Ascending aorta (tissue), 2 donors: ENCODE measurements at regions not wholly inside any gene's neighbourhood (a gene's known extent, or its start where the extent isn't known, plus 50 kb on each side); places are given as distances from the start of the nearest gene placed in this dataset.

ENCODE experiments used
- DNase-seq, 2 donors: peaks; one replicate each; pipeline ENCODE4 v3.0.0-alpha.2; 2019; ENCODE audit warnings: low spot score in 2 of 2
- H3K27ac ChIP-seq, 2 donors: fragments of 200-600 bp; sonication (generic); one replicate each; pipeline ENCODE4 v1.5.1; 2016 to 2017; ENCODE audit warnings: mild to moderate bottlenecking in 1 of 2
- H3K27me3 ChIP-seq: fragments of 200-600 bp; sonication (generic); one replicate; pipeline ENCODE4 v1.5.1; 2017
- H3K36me3 ChIP-seq, 2 donors: fragments of 200-600 bp; sonication (generic); one replicate each; pipeline ENCODE4 v1.5.1; 2016
- H3K4me1 ChIP-seq, 2 donors: fragments of 200-600 bp; sonication (generic); one replicate each; pipeline ENCODE4 v1.5.1; 2016 to 2017; ENCODE audit warnings: mild to moderate bottlenecking in 1 of 2
- H3K4me3 ChIP-seq, 2 donors: fragments of 200-600 bp; sonication (generic); one replicate each; pipeline ENCODE4 v1.5.1; 2016 to 2017; ENCODE audit warnings: mild to moderate bottlenecking in 1 of 2
- H3K9me3 ChIP-seq, 2 donors: fragments of 200-600 bp; sonication (generic); one replicate each; pipeline ENCODE4 v1.5.1; 2016
- CTCF ChIP-seq, 3 experiments: fragments of 200-600 bp in 2 of 3; fragments of 450-650 bp in 1 of 3; sonication (generic) in 2 of 3; IDR thresholded peaks; one replicate each; pipeline ENCODE4 v1.5.1; 2016 to 2019; ENCODE audit warnings: antibody characterized with exemption in 3 of 3, mild to moderate bottlenecking in 1 of 3, moderate library complexity in 1 of 3
- intact Hi-C: fragments of 100-400 bp; cut with DNase I; formaldehyde crosslinking; loops from one replicate; pipeline ENCODE4 v1.15.1; 2023

GRCh38 chr1:187871177-187871845 is 1042.6 kb downstream of the PLA2G4A start:
- Histone ChIP-seq H3K9me3 (no peaks in the 10 kb centered on the region), H3K4me3 (no peak overlapping the region), H3K27me3 (no peaks in the 10 kb centered on the region), H3K36me3 (no peaks in the 10 kb centered on the region), H3K4me1 (no peaks in the 10 kb centered on the region), H3K27ac (no peak overlapping the region)
- no peak for TF ChIP-seq CTCF (IDR thresholded peaks at IDR 0.05)
- DNase-seq: no peak
- intact Hi-C loops: no loop called here

- H3K36me3 ChIP-seq: no peaks in the 10 kb centered on the region
- no peaks in the 10 kb centered on the region for H3K27me3 ChIP-seq
- intact Hi-C loops: no loop called here
- H3K4me3 ChIP-seq: no peak overlapping the region
- H3K9me3 ChIP-seq: no peaks in the 10 kb centered on the region
- TF ChIP-seq CTCF (IDR thresholded peaks at IDR 0.05): no peak
- no peak for DNase-seq
- no peaks in the 10 kb centered on the region for H3K4me1 ChIP-seq
- H3K27ac ChIP-seq: no peak overlapping the region
Observed at GRCh38 chr1:187872550-187872949, 1043.8 kb downstream of the PLA2G4A start.

DNA sequence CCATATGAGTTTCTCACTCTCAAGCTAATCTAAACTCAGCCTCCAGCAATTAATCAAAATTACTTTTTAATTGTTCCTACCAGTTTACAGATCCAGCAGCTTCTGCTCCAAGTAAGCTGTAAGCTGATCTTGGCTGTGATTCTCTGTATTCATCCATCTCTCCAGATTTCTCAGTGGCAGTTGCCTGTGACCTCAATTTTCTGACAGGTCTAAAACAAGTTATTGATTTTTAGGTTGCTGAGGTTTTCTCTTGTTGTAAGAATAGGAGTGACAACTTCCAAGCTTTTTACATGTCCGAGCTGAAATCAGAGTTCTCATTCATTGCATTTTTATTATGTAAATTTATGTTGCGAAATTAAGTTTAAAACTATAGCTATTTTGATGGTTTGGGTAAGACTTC is 1044.4 kb downstream of the PLA2G4A start:
- DNase-seq: no peak
- Histone ChIP-seq H3K4me3 (no peak overlapping the region), H3K27ac (no peak overlapping the region), H3K4me1 (no peaks in the 10 kb centered on the region), H3K9me3 (no peaks in the 10 kb centered on the region), H3K27me3 (no peaks in the 10 kb centered on the region), H3K36me3 (no peaks in the 10 kb centered on the region)
- no peak for TF ChIP-seq CTCF (IDR thresholded peaks at IDR 0.05)
- intact Hi-C loops: no loop called here

DNA sequence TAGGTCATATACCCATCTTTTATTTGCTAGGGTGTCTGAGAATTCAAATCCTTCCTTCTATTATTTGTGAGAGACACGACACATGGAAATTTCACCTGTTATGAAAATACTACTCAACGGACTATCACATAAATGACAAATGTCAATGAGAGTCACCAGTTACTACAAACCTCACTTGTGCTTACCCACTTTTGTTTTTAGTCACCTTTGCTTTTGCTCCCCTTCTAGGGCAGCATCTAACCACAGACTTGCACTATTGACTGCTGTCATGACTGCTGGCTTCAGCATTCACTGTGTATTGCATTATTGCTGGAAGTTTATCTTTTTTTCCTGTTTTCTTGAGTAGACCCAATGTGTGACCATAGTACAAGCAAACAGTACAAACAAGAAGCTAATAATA is 1048.0 kb downstream of the PLA2G4A start:
- no peak for TF ChIP-seq CTCF (IDR thresholded peaks at IDR 0.05)
- DNase-seq: no peak
- Histone ChIP-seq H3K4me1 (no peaks in the 10 kb centered on the region), H3K27me3 (no peaks in the 10 kb centered on the region), H3K4me3 (no peak overlapping the region), H3K27ac (no peak overlapping the region), H3K36me3 (no peaks in the 10 kb centered on the region), H3K9me3 (no peaks in the 10 kb centered on the region)
- intact Hi-C loops: no loop called here

GRCh38 chr1:187877220-187877619 is 1048.5 kb downstream of the PLA2G4A start:
- DNase-seq: no peak
- no peaks in the 10 kb centered on the region for H3K36me3 ChIP-seq
- H3K4me1 ChIP-seq: no peaks in the 10 kb centered on the region
- H3K27ac ChIP-seq: no peak overlapping the region
- TF ChIP-seq CTCF (IDR thresholded peaks at IDR 0.05): no peak
- H3K9me3 ChIP-seq: no peaks in the 10 kb centered on the region
- H3K27me3 ChIP-seq: no peaks in the 10 kb centered on the region
- H3K4me3 ChIP-seq: no peak overlapping the region
- intact Hi-C loops: no loop called here

- Histone ChIP-seq H3K9me3 (no peaks in the 10 kb centered on the region), H3K4me1 (no peaks in the 10 kb centered on the region), H3K27ac (no peak overlapping the region), H3K36me3 (no peaks in the 10 kb centered on the region), H3K27me3 (no peaks in the 10 kb centered on the region), H3K4me3 (no peak overlapping the region)
- DNase-seq: no peak
- intact Hi-C loops: no loop called here
- no peak for TF ChIP-seq CTCF (IDR thresholded peaks at IDR 0.05)
Observed at GRCh38 chr1:187878883-187879282, 1050.1 kb downstream of the PLA2G4A start.
